OCI-LY3 (cell line): ENCODE measurements at regions not wholly inside any gene's neighbourhood (a gene's known extent, or its start where the extent isn't known, plus 50 kb on each side); places are given as distances from the start of the nearest gene placed in this dataset.

Experiments used
- EZH2phosphoT487 ChIP-seq: fragments of 200-600 bp; shearing (Covaris generic); IDR thresholded peaks from 2 replicates; pipeline ENCODE4 v1.6.1; 2018; ENCODE audit warnings: antibody characterized with exemption, mixed run types, low read depth
- TF ChIP-seq, protein P1 (sequence below): fragments of 200-600, 300-600 bp; sonication (generic); IDR thresholded peaks from 2 replicates; pipeline ENCODE4 v1.5.1; 2014; ENCODE audit warnings: antibody characterized with exemption, low read length, low read depth

GRCh38 chr3:68288085-68288484, 633.7 kb upstream of the SUCLG2 start:
- TF ChIP-seq, protein P1, sequence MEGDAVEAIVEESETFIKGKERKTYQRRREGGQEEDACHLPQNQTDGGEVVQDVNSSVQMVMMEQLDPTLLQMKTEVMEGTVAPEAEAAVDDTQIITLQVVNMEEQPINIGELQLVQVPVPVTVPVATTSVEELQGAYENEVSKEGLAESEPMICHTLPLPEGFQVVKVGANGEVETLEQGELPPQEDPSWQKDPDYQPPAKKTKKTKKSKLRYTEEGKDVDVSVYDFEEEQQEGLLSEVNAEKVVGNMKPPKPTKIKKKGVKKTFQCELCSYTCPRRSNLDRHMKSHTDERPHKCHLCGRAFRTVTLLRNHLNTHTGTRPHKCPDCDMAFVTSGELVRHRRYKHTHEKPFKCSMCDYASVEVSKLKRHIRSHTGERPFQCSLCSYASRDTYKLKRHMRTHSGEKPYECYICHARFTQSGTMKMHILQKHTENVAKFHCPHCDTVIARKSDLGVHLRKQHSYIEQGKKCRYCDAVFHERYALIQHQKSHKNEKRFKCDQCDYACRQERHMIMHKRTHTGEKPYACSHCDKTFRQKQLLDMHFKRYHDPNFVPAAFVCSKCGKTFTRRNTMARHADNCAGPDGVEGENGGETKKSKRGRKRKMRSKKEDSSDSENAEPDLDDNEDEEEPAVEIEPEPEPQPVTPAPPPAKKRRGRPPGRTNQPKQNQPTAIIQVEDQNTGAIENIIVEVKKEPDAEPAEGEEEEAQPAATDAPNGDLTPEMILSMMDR: no peak
- no peak for TF ChIP-seq EZH2phosphoT487
